ENCODE measurements at regions not wholly inside any gene's neighbourhood (a gene's known extent, or its start where the extent isn't known, plus 50 kb on each side); places are given as distances from the start of the nearest gene placed in this dataset.

DNA sequence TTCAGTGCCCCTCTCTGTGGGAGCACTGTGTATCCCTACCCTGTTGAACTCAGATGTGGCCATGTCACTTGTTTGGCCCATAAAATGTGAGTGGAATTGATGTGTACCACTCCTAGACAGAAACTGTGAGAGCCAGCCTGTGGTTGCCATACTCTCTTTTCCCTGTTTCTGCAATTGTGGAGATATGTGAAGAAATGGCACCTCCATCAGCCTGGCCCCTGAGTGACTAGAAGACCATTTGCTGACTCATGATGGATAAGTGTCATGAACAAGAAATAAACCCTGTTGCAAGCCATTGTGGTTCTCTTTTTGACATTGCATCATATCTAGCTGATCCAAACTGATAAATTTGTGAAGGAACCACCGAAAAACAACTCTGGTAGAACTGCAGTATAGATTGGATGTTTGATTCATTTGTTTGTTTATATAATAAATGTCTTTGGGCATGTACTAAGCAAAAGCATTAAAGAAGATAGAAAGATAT lies 193.7 kb upstream of the FOXN2 start:
- TF ChIP-seq CTCF (IDR thresholded peaks at IDR 0.05) (no peak), POLR2A (IDR thresholded peaks at IDR 0.05) (no peak)

Measured in ovary (tissue), 3 donors.